Lower leg skin (tissue), 3 donors: ENCODE measurements at regions not wholly inside any gene's neighbourhood (a gene's known extent, or its start where the extent isn't known, plus 50 kb on each side); places are given as distances from the start of the nearest gene placed in this dataset.

Source experiments
- POLR2A ChIP-seq, 2 donors: fragments of 450-650 bp; IDR thresholded peaks; one replicate each; pipeline ENCODE4 v1.6.1; 2016 to 2017; ENCODE audit warnings: antibody characterized with exemption in 2 of 2, mild to moderate bottlenecking in 1 of 2, moderate library complexity in 1 of 2
- TF ChIP-seq, protein P1 (sequence below), 3 donors: fragments of 450-650 bp; IDR thresholded peaks; one replicate each; pipeline ENCODE4 v1.5.1; 2016; ENCODE audit warnings: antibody characterized with exemption in 3 of 3, mild to moderate bottlenecking in 3 of 3, moderate library complexity in 2 of 3

DNA sequence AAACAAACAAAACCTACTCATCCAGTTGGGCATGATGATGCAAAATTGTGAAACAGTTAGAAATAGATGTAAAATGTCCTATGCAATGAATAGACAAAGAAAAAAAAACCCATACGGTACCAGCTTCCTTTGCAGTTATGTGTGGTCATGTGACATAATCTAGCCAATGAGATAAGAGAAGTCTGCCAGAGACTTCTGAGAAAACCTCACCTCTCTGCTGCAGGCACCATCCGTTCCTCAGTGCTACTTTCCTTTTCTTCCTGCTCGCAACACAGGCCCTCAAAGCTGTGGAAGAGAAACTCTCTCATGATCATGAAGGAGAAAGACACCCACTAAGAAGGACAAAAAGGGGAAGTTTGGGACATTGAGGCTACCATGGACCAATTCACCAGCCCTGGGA, 76.8 kb upstream of the CARD11 start:
- no peak for TF ChIP-seq POLR2A (IDR thresholded peaks at IDR 0.05)
- TF ChIP-seq, protein P1, sequence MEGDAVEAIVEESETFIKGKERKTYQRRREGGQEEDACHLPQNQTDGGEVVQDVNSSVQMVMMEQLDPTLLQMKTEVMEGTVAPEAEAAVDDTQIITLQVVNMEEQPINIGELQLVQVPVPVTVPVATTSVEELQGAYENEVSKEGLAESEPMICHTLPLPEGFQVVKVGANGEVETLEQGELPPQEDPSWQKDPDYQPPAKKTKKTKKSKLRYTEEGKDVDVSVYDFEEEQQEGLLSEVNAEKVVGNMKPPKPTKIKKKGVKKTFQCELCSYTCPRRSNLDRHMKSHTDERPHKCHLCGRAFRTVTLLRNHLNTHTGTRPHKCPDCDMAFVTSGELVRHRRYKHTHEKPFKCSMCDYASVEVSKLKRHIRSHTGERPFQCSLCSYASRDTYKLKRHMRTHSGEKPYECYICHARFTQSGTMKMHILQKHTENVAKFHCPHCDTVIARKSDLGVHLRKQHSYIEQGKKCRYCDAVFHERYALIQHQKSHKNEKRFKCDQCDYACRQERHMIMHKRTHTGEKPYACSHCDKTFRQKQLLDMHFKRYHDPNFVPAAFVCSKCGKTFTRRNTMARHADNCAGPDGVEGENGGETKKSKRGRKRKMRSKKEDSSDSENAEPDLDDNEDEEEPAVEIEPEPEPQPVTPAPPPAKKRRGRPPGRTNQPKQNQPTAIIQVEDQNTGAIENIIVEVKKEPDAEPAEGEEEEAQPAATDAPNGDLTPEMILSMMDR (IDR thresholded peaks at IDR 0.05), result no peak
